ENCODE measurements at regions not wholly inside any gene's neighbourhood (a gene's known extent, or its start where the extent isn't known, plus 50 kb on each side); places are given as distances from the start of the nearest gene placed in this dataset.
"Not testable (repeated sequence)": the region's sequence is repeated elsewhere in the genome, so short reads cannot be mapped to it uniquely, and the experiment has no call there.

DNA sequence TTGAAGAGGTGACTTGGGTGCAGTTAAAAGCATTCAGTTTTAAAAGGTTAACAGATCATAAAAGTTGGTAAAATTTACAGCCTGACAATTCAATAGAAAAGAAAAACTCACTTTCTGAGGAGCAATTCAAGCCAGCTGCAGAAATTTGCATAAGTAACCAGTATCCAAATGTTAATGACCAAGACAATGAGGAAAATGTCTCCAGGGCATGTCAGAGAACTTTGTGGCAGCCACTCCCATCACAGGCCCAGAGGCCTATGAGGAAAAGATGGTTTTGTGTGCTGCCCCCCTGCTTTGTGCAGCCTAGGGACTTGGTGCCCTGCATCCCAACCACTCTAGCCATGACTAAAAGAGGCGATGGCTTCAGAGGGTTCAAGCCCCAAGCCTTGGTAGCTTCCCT is 1406.5 kb upstream of the ACO1 start:
- DNase-seq: no peak

DNA sequence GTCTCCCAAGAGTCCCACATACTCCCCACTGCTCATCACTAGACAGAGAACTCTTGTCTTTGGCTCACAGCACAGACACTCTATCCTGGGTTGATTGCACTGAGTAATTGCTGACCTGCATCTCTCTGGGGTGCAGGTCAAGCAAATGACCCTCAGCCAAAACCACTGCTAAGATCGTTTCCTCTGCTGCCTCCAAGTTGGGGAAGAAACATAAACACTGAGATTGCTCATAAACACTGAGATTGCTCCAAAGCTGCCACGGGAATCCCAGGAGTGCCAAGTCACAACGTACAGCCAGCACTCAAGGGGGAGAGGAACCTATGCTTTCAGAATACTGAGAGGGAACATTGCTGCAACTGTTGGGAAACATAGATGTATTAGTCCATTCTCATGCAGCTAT is 1402.1 kb upstream of the ACO1 start:
- DNase-seq: no peak

GRCh38 chr9:30995956-30996738 is 1388.3 kb upstream of the ACO1 start:
- no peak for DNase-seq

DNA sequence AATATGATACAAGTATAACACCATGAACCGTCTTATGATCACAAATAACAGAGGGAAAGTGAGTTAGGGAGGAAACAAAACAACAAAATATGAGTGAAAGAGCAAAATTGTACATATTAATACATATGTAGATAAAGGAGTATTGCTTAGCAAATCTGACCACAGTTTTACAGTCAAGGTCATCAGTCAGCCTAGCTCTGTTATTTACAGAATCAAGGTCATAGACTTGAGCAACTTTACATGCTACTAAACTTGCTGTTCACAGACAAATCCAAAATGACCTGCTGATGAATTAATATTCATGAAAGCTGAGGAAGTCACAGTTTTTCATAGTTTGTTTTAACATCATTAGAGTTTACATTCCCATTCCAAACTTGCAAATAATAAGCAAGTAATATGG is 1387.7 kb upstream of the ACO1 start:
- DNase-seq: no peak

DNA sequence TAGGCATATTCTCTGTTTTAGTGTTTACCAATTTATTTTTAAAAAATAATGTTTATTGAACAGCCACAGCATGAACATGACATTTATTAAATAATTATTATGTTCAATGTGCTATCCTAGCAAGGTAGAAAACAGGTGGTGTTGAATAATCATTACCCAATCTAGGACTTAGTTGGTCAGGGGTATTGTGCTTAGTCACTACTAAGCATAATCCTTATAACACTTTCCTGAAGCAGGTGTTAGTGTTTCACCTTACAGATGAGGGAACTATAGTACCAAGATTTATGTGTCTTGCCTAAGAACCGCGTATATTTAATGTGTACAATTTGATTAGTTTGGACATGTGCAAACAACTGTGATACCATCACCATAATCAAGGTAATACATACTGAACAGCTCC is 1387.2 kb upstream of the ACO1 start:
- no peak for DNase-seq

DNA sequence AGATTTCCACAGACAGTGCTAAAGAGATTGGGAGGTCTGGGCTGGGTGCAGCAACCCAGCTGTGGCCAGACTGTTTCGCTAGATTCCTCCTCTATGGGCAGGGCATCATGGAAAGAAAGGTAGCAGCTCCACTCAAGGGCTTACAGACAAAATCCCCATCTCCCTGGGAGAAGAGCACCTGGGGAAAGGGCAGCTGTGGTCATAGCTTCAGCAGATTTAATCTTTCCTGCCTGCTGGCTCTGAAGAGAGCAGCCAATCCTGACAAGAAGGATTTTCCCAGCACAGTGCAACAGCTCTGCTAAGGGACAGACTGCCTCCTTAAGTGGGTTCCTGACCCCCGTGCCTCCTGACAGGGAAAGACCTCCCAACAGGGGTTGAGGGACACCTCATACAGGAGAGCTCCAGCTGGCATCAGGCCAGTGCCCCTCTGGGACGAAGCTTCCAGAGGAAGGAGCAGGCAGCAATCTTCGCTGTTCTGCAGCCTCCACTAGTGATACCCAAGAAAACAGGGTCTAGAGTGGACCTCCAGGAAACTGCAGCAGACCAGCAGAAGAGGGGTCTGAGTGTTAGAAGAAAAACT is 1379.3 kb upstream of the ACO1 start:
- DNase-seq: no peak

GRCh38 chr9:31013371-31013770 is 1371.1 kb upstream of the ACO1 start:
- no peak for DNase-seq

GRCh38 chr9:31023847-31024246 is 1360.6 kb upstream of the ACO1 start:
- DNase-seq: no peak

GRCh38 chr9:31027678-31028077 is 1356.8 kb upstream of the ACO1 start:
- peak; percentile 89 for DNase-seq

GRCh38 chr9:31028137-31028536 is 1356.3 kb upstream of the ACO1 start:
- no peak for DNase-seq

DNA sequence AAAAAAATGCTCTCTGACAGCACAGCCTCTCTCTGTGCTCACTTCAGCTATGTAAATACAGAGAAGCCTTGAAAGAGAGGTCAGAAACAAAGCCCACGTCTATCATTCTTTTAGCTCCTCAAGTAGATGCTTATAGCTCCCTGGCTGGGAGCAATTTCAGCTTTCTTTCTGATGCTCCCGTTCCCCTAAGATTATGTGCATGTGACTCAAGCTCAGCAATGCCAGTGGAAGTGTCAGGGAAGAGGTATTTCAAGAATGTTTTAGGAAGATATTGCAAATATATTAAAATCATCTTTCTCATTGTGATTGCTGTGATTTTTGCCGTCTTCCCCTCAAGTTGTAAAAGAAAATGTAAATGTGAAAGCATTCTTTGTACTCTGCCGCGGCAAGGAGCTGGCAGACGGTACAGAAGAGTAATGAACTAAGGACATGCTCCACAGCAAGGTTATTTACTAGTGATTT is 1353.7 kb upstream of the ACO1 start:
- DNase-seq: no peak

GRCh38 chr9:31032206-31032605 is 1352.2 kb upstream of the ACO1 start:
- no peak for DNase-seq

- no peak for DNase-seq
These were observed 1350.1 kb upstream of the ACO1 start for GRCh38 chr9:31034311-31034710.

DNA sequence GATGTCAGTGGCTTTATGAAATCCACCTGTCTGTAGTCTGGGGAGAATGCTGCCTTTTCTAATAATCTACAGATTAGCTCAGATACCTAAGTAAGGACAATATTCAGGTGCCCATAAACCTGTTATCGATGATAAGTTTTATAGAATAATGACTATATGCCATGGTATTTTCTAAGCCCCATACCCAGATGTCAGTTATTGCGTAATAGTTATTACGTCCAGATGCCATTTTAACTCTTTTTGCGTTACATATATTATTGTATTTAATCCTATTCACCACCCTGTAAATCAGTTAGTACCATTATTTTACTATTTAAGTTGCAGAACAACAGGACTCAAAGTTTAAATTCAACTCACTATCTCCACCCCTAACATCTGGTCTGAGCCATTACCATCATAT is 1343.9 kb upstream of the ACO1 start:
- no peak for DNase-seq

GRCh38 chr9:31045810-31046209 is 1338.6 kb upstream of the ACO1 start:
- DNase-seq: no peak

GRCh38 chr9:31061592-31061991 is 1322.9 kb upstream of the ACO1 start:
- not testable (repeated sequence) for DNase-seq

DNA sequence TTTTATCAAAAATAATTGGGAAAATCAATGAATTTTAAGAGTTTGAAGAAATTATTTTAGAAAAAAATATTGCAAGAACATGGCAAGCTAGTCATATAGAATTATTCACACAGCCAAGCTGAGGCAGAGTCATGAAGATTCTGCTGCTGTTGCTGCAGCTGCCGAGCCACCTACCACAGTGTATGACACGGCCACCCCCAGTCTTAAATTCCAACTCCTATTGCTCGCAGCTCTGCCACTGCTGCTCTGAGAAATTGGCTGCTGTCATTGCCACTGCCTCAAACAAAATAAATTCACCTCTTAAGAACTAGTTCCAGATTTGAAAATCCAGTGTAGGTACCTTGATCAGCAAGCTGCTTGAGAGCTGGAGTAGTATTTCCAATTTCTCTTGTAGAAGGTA is 1318.8 kb upstream of the ACO1 start:
- no peak for DNase-seq

GRCh38 chr9:31067418-31067817 is 1317.0 kb upstream of the ACO1 start:
- DNase-seq: no peak

- DNase-seq: no peak
These were observed 1312.7 kb upstream of the ACO1 start for GRCh38 chr9:31071606-31072286.

- no peak for DNase-seq
These were observed 1306.3 kb upstream of the ACO1 start for GRCh38 chr9:31078175-31078574.

DNA sequence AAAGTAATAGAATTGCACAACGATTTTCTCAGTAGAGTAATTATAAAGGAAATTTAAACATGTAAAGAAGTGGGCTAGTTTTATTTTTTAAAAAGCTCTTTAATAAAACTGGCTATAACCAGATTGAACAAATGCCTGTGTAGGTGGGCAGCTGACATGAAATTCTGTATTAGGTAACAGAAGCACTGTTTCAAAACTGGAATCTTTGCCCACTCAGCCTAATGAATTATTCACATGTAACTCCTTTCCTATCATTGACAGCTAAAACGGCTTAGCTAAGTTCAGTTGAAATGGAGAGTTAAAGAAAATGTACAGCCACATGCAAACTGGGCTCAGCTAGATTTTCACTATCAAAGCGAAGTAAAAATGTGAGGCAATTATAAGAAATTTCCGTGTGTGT is 1300.1 kb upstream of the ACO1 start:
- DNase-seq: no peak

- no peak for DNase-seq
These were observed 1294.8 kb upstream of the ACO1 start for GRCh38 chr9:31089549-31090221.

GRCh38 chr9:31100311-31100710 is 1284.1 kb upstream of the ACO1 start:
- DNase-seq: no peak

GRCh38 chr9:31103836-31104235 is 1280.6 kb upstream of the ACO1 start:
- DNase-seq: no peak
